Keratinocyte (primary cell): ENCODE measurements at regions not wholly inside any gene's neighbourhood (a gene's known extent, or its start where the extent isn't known, plus 50 kb on each side); places are given as distances from the start of the nearest gene placed in this dataset.

Experiments used
- EZH2 ChIP-seq: IDR thresholded peaks from one replicate; pipeline ENCODE4 v1.6.1; 2012; ENCODE audit warnings: inconsistent platforms, mild to moderate bottlenecking, low read length, moderate library complexity
- TF ChIP-seq, protein P1 (sequence below), 3 experiments: IDR thresholded peaks in 1 of 3; conservative IDR thresholded peaks in 1 of 3; optimal IDR thresholded peaks in 1 of 3; 2 replicates in 2 of 3; 3 replicates in 1 of 3; pipeline versions ENCODE3 to v1.5.1; 2011; ENCODE audit warnings: low read length in 3 of 3, mild to moderate bottlenecking in 3 of 3, moderate library complexity in 2 of 3, control low read depth in 1 of 3, inconsistent platforms in 1 of 3; ENCODE audit not compliant: insufficient read depth in 2 of 3; ENCODE audit errors: extremely low read depth in 1 of 3

DNA sequence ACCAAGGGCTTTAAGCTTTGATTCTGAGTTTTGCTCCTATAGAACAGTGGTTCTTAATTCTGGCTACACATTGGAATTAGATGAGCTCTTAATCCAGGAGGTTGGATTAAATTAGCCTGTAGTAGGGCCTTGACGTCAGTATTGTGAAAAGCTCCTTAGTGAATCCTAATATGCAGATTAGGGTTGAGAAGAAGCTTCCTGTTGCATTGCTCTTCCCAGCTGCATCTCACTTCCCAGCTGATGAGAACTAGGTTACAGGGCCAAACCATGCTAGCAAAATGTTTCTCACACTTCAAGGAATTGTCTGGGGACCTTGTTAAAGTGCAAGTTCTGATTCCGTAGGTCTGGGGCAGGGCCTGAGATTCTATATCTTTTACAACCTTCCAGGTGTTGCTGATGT lies 300.0 kb downstream of the ZSWIM6 start:
- TF ChIP-seq, protein P1, sequence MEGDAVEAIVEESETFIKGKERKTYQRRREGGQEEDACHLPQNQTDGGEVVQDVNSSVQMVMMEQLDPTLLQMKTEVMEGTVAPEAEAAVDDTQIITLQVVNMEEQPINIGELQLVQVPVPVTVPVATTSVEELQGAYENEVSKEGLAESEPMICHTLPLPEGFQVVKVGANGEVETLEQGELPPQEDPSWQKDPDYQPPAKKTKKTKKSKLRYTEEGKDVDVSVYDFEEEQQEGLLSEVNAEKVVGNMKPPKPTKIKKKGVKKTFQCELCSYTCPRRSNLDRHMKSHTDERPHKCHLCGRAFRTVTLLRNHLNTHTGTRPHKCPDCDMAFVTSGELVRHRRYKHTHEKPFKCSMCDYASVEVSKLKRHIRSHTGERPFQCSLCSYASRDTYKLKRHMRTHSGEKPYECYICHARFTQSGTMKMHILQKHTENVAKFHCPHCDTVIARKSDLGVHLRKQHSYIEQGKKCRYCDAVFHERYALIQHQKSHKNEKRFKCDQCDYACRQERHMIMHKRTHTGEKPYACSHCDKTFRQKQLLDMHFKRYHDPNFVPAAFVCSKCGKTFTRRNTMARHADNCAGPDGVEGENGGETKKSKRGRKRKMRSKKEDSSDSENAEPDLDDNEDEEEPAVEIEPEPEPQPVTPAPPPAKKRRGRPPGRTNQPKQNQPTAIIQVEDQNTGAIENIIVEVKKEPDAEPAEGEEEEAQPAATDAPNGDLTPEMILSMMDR (optimal IDR thresholded peaks at IDR 0.05 in 1 of 3, IDR thresholded peaks at IDR 0.05 in 1 of 3, conservative IDR thresholded peaks at IDR 0.05 in 1 of 3; ENCODE audit: extremely low read depth in 1 of 3, insufficient read depth in 2 of 3, low read length in 3 of 3) = no peak
- no peak for TF ChIP-seq EZH2
